ENCODE measurements at regions not wholly inside any gene's neighbourhood (a gene's known extent, or its start where the extent isn't known, plus 50 kb on each side); places are given as distances from the start of the nearest gene placed in this dataset.

- TF ChIP-seq CTCF (conservative IDR thresholded peaks at IDR 0.05; ENCODE audit: low read length) (no peak), EZH2phosphoT487 (IDR thresholded peaks at IDR 0.05; ENCODE audit: borderline replicate concordance) (no peak)
Measured at GRCh38 chr21:15224346-15225086, 159.7 kb upstream of the NRIP1 start.
